SK-N-SH (cell line): ENCODE measurements at regions not wholly inside any gene's neighbourhood (a gene's known extent, or its start where the extent isn't known, plus 50 kb on each side); places are given as distances from the start of the nearest gene placed in this dataset.

Experiments used
- CTCF ChIA-PET: fragments of 300-600, 350-600 bp; formaldehyde crosslinking; extraction: SDS; loops from one replicate; lab custom pipeline; 2021; lab: Yijun Ruan, JAX
- POLR2A ChIA-PET: fragments of 350-600 bp; sonication (Branson Sonifier 250); formaldehyde crosslinking; extraction: SDS; loops from one replicate; lab custom pipeline; 2020; ENCODE audit warnings: antibody characterized with exemption, inconsistent platforms; lab: Yijun Ruan, JAX
- DNase-seq: peaks from one replicate; pipeline ENCODE4 v3.0.0; 2012
- H2AFZ ChIP-seq: fragments of 200-600 bp; sonication (generic); 2 replicates; pipeline ENCODE4 v1.8.1; 2016; ENCODE audit warnings: antibody characterized with exemption, mild to moderate bottlenecking, low read depth
- H3F3A ChIP-seq: fragments of 200-600 bp; sonication (generic); replicated peaks from 2 replicates; pipeline ENCODE3; 2016; ENCODE audit warnings: antibody characterized with exemption, mild to moderate bottlenecking; ENCODE audit not compliant: insufficient read depth
- H3K27ac ChIP-seq, 2 experiments: fragments of 200-500 bp in 1 of 2; fragments of 200-600 bp in 1 of 2; sonication (Bioruptor generic) in 1 of 2; sonication (generic), shearing (Covaris generic) in 1 of 2; 2 replicates each; pipeline versions ENCODE4 v1.5.1 to v1.6.1; 2014 to 2016; ENCODE audit warnings: low read depth in 2 of 2, inconsistent platforms in 1 of 2, low read length in 1 of 2, mild to moderate bottlenecking in 1 of 2, mixed read lengths in 1 of 2
- H3K27me3 ChIP-seq: fragments of 200-600 bp; sonication (generic), shearing (Covaris generic); 2 replicates; pipeline ENCODE4 v1.6.1; 2016; ENCODE audit warnings: mixed run types; ENCODE audit not compliant: insufficient read depth
- H3K36me3 ChIP-seq, 2 experiments: fragments of 200-500 bp in 1 of 2; fragments of 200-600 bp in 1 of 2; sonication (Bioruptor generic) in 1 of 2; sonication (generic) in 1 of 2; replicated peaks in 1 of 2; 2 replicates each; pipeline versions ENCODE3 to v1.5.1; 2014 to 2016; ENCODE audit warnings: low read length in 1 of 2, mild to moderate bottlenecking in 1 of 2; ENCODE audit not compliant: insufficient read depth in 2 of 2, control insufficient read depth in 1 of 2
- H3K4me1 ChIP-seq, 2 experiments: fragments of 200-500 bp in 1 of 2; fragments of 200-600 bp in 1 of 2; sonication (Bioruptor generic) in 1 of 2; sonication (generic), shearing (Covaris generic) in 1 of 2; 2 replicates each; pipeline versions ENCODE4 v1.5.1 to v1.6.1; 2014 to 2016; ENCODE audit warnings: low read depth in 1 of 2, low read length in 1 of 2, mixed run types in 1 of 2; ENCODE audit not compliant: insufficient read depth in 2 of 2, control insufficient read depth in 1 of 2
- H3K4me2 ChIP-seq: fragments of 200-600 bp; sonication (generic), shearing (Covaris generic); 2 replicates; pipeline ENCODE4 v1.6.1; 2017; ENCODE audit warnings: mixed run types
- H3K4me3 ChIP-seq, 2 experiments: fragments of 200-500 bp in 1 of 2; fragments of 200-600 bp in 1 of 2; sonication (Bioruptor generic) in 1 of 2; sonication (generic), shearing (Covaris generic) in 1 of 2; 2 replicates each; pipeline versions ENCODE4 v1.5.1 to v1.8.1; 2014 to 2016; ENCODE audit warnings: low read depth in 2 of 2, inconsistent platforms in 1 of 2, low read length in 1 of 2, mild to moderate bottlenecking in 1 of 2, mixed read lengths in 1 of 2, moderate library complexity in 1 of 2
- H3K79me2 ChIP-seq: fragments of 200-600 bp; sonication (generic); 2 replicates; pipeline ENCODE4 v1.8.1; 2017; ENCODE audit warnings: mild to moderate bottlenecking; ENCODE audit not compliant: insufficient read depth
- H3K9ac ChIP-seq: fragments of 200-600 bp; sonication (generic); 2 replicates; pipeline ENCODE4 v1.6.1; 2017; ENCODE audit warnings: mixed run types
- H3K9me2 ChIP-seq: fragments of 200-600 bp; sonication (generic); 2 replicates; pipeline ENCODE4 v1.6.1; 2017; ENCODE audit warnings: mixed run types
- H3K9me3 ChIP-seq: fragments of 200-600 bp; sonication (generic); 2 replicates; pipeline ENCODE4 v1.6.1; 2017; ENCODE audit warnings: mixed run types, mild to moderate bottlenecking, moderate library complexity
- H4K20me1 ChIP-seq: fragments of 200-600 bp; sonication (generic); 2 replicates; pipeline ENCODE4 v1.6.1; 2017; ENCODE audit warnings: mild to moderate bottlenecking, mixed run types; ENCODE audit not compliant: insufficient read depth
- CHD2 ChIP-seq: fragments of 150-350 bp; IDR thresholded peaks from 2 replicates; pipeline ENCODE4 v1.6.1; 2018; ENCODE audit warnings: low read length; ENCODE audit not compliant: partially characterized antibody
- ELF1 ChIP-seq: IDR thresholded peaks from 2 replicates; pipeline ENCODE4 v1.4.0; 2012
- EP300 ChIP-seq, 2 experiments: IDR thresholded peaks; 2 replicates each; pipeline versions ENCODE4 v1.4.0 to v1.6.1; 2012; ENCODE audit warnings: borderline replicate concordance in 1 of 2, low read depth in 1 of 2, low read length in 1 of 2
- FOXM1 ChIP-seq: IDR thresholded peaks from 2 replicates; pipeline ENCODE4 v1.4.0; 2012; ENCODE audit warnings: low read depth, mild to moderate bottlenecking
- MEF2A ChIP-seq: IDR thresholded peaks from 2 replicates; pipeline ENCODE4 v1.4.0; 2012; ENCODE audit warnings: low read depth, borderline replicate concordance
- RAD21 ChIP-seq: IDR thresholded peaks from 2 replicates; pipeline ENCODE4 v1.6.1; 2012; ENCODE audit warnings: mild to moderate bottlenecking, low read length
- RCOR1 ChIP-seq: fragments of 150-350 bp; IDR thresholded peaks from 2 replicates; pipeline ENCODE4 v1.6.1; 2017; ENCODE audit warnings: antibody characterized with exemption, low read length
- RFX5 ChIP-seq: IDR thresholded peaks from 2 replicates; pipeline ENCODE4 v1.6.1; 2012; ENCODE audit warnings: mild to moderate bottlenecking, improper control_type of control experiment, low read length
- SMC3 ChIP-seq: IDR thresholded peaks from 2 replicates; pipeline ENCODE4 v1.6.1; 2012; ENCODE audit warnings: low read depth, low read length, improper control_type of control experiment
- TAF1 ChIP-seq: IDR thresholded peaks from 2 replicates; pipeline ENCODE4 v1.6.1; 2012; ENCODE audit warnings: low read depth, mild to moderate bottlenecking, low read length, moderate library complexity, borderline replicate concordance
- TCF12 ChIP-seq: IDR thresholded peaks from 2 replicates; pipeline ENCODE4 v1.4.0; 2012
- TEAD4 ChIP-seq: IDR thresholded peaks from 2 replicates; pipeline ENCODE4 v1.4.0; 2012; ENCODE audit warnings: mild to moderate bottlenecking, borderline replicate concordance; ENCODE audit not compliant: insufficient read depth
- WGBS: methylation state at CpG from one replicate; pipeline ENCODE4 v1.1.6; 2017; ENCODE audit warnings: low lambda C conversion rate; 5-methylcytosine and 5-hydroxymethylcytosine counted together
- TF ChIP-seq, protein P1 (sequence below): fragments of 150-350 bp; IDR thresholded peaks from 2 replicates; pipeline ENCODE4 v1.6.1; 2016; ENCODE audit warnings: mild to moderate bottlenecking, low read depth, low read length
- TF ChIP-seq, protein P2 (sequence below): IDR thresholded peaks from 2 replicates; pipeline ENCODE4 v1.4.0; 2012; ENCODE audit warnings: low read depth, borderline replicate concordance
- TF ChIP-seq, protein P3 (sequence below): IDR thresholded peaks from 2 replicates; pipeline ENCODE4 v1.6.1; 2012; ENCODE audit warnings: mild to moderate bottlenecking, low read depth, low read length, moderate library complexity

DNA sequence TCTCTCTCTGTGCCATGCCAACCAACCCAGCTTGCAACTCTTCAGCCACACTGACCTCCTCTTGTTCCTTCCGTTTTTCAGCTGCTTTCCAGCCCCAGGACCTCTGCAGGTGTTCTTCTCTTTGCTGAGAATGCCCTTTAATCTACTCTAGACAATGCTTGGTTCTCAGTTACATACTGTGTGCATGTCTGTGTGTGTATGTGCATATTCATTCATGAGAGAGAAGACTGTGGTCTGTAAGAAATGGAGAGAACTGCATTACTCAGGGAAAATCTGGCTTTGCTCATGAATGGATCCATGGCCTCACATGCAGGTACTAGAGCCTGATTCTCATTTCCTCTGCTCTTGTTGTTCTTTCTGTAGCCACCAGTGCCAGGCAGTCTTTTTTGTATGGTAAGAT is 636.9 kb upstream of the TENM3 start:
- no peaks in the 10 kb centered on the region for H3K4me1 ChIP-seq
- H3K9me3 ChIP-seq: no peaks in the 10 kb centered on the region
- H3K27ac ChIP-seq: no peak overlapping the region
- CTCF ChIA-PET: no interaction called here
- no peaks in the 10 kb centered on the region for H3F3A ChIP-seq
- H3K79me2 ChIP-seq: no peaks in the 10 kb centered on the region
- no peak overlapping the region for H3K4me3 ChIP-seq
- no peak for TF ChIP-seq RFX5
- DNase-seq: no peak
- POLR2A ChIA-PET: no interaction called here
- no peaks in the 10 kb centered on the region for H4K20me1 ChIP-seq
- 10% methylated on average over 1 of the region's 1 CpG for WGBS
- no peaks in the 10 kb centered on the region for H3K27me3 ChIP-seq
- no peak overlapping the region for H3K4me2 ChIP-seq
- H3K36me3 ChIP-seq: no peaks in the 10 kb centered on the region
- H3K9me2 ChIP-seq: no peaks in the 10 kb centered on the region
- H3K9ac ChIP-seq: no peak overlapping the region
- H2AFZ ChIP-seq: no peak overlapping the region

DNA sequence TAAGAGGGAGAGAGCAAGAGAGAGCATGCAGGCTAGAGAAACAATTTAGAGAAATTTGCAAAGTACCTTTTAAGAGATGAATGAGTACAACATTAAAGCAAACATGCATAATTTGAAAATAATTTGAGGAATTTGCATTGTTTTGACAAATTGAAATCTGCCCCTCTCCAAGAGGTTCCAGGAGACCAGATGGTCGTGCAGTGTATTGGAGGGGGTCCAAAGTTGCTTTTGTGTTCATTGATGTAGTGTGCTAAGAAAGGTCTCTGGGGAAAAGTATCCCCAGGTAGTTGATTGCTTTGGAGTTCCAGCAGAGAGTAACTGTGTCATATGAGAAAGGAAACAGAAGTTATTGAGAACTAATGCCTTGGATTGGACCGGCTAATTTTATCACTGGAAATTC is 635.0 kb upstream of the TENM3 start:
- WGBS: 36% methylated on average over 2 of the region's 2 CpGs
- no peak for DNase-seq
- Histone ChIP-seq H3K9ac (no peak overlapping the region), H3K27ac (no peak overlapping the region), H3K4me3 (no peak overlapping the region), H3K4me1 (peaks cover 0 to 2% of the 10 kb centered on the region in 2 experiments; a peak in 1 of 4 replicates), H3K4me2 (no peak overlapping the region), H3F3A (no peaks in the 10 kb centered on the region), H4K20me1 (no peaks in the 10 kb centered on the region), H3K9me2 (no peaks in the 10 kb centered on the region), H2AFZ (no peak overlapping the region), H3K27me3 (no peaks in the 10 kb centered on the region), H3K9me3 (no peaks in the 10 kb centered on the region), H3K79me2 (no peaks in the 10 kb centered on the region), H3K36me3 (no peaks in the 10 kb centered on the region)
- ChIA-PET CTCF (interaction anchor here (1.2 kb wide), 2 partner anchors 8 to 12 kb away, joined by 4 read pairs; no protein-coding TSS in a partner anchor), POLR2A (no interaction called here)
- TF ChIP-seq, protein P1, sequence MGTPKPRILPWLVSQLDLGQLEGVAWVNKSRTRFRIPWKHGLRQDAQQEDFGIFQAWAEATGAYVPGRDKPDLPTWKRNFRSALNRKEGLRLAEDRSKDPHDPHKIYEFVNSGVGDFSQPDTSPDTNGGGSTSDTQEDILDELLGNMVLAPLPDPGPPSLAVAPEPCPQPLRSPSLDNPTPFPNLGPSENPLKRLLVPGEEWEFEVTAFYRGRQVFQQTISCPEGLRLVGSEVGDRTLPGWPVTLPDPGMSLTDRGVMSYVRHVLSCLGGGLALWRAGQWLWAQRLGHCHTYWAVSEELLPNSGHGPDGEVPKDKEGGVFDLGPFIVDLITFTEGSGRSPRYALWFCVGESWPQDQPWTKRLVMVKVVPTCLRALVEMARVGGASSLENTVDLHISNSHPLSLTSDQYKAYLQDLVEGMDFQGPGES: no peak

DNA sequence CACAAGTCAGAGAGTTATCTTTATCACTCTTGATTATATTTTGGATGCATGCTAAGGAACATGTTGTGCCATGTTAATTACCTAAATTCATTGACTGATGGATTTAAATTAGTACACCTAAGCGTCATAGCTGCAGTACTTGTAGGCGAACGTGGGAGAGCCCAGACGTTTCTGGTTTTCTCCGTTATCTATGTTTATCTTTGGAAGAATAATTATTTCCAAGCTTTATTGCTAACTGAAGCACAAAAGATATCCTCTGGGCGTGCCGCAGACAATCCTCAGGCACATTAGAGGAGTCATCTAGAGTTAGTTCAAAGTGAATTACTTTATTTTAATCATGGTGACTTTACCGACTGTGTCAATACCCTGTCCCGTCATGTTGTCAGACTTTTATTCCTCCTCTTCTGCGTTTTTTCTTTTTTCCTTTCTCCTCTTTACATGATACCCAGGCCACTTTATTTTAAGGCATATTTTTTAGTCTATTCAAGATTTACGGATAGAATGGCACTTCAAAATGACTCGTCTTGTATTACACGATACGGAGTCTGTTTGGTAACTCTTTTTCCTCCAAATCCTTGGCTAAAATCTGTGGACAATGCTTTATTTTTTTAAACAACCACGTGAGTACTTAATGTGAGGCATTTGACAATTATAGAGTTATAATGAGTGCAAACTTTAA is 632.0 kb upstream of the TENM3 start:
- Histone ChIP-seq H3K36me3 (no peaks in the 10 kb centered on the region), H3K79me2 (no peaks in the 10 kb centered on the region), H4K20me1 (no peaks in the 10 kb centered on the region), H3K4me2 (no peak overlapping the region), H3K9me3 (no peaks in the 10 kb centered on the region), H3F3A (no peaks in the 10 kb centered on the region), H3K9ac (no peak overlapping the region), H2AFZ (no peak overlapping the region), H3K9me2 (no peaks in the 10 kb centered on the region), H3K4me3 (no peak overlapping the region), H3K27ac (no peak overlapping the region), H3K4me1 (peaks cover 0 to 2% of the 10 kb centered on the region in 2 experiments; a peak in 1 of 4 replicates), H3K27me3 (no peaks in the 10 kb centered on the region)
- ChIA-PET POLR2A (no interaction called here), CTCF (no interaction called here)
- DNase-seq: no peak
- WGBS: 81% methylated on average over 15 of the region's 15 CpGs
- TF ChIP-seq TAF1: no peak
- no peak for TF ChIP-seq TCF12
- no peak for TF ChIP-seq RAD21
- no peak for TF ChIP-seq ELF1
- TF ChIP-seq TEAD4: no peak
- TF ChIP-seq, protein P1: no peak
- TF ChIP-seq FOXM1: no peak
- TF ChIP-seq RCOR1: no peak
- TF ChIP-seq, protein P2, sequence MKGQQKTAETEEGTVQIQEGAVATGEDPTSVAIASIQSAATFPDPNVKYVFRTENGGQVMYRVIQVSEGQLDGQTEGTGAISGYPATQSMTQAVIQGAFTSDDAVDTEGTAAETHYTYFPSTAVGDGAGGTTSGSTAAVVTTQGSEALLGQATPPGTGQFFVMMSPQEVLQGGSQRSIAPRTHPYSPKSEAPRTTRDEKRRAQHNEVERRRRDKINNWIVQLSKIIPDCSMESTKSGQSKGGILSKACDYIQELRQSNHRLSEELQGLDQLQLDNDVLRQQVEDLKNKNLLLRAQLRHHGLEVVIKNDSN: no peak
- TF ChIP-seq SMC3: no peak
- no peak for TF ChIP-seq MEF2A
- TF ChIP-seq EP300 (IDR thresholded peaks at IDR 0.05; ENCODE audit: borderline replicate concordance in 1 of 2, low read depth in 1 of 2, low read length in 1 of 2): no peak
- no peak for TF ChIP-seq CHD2
- TF ChIP-seq, protein P3, sequence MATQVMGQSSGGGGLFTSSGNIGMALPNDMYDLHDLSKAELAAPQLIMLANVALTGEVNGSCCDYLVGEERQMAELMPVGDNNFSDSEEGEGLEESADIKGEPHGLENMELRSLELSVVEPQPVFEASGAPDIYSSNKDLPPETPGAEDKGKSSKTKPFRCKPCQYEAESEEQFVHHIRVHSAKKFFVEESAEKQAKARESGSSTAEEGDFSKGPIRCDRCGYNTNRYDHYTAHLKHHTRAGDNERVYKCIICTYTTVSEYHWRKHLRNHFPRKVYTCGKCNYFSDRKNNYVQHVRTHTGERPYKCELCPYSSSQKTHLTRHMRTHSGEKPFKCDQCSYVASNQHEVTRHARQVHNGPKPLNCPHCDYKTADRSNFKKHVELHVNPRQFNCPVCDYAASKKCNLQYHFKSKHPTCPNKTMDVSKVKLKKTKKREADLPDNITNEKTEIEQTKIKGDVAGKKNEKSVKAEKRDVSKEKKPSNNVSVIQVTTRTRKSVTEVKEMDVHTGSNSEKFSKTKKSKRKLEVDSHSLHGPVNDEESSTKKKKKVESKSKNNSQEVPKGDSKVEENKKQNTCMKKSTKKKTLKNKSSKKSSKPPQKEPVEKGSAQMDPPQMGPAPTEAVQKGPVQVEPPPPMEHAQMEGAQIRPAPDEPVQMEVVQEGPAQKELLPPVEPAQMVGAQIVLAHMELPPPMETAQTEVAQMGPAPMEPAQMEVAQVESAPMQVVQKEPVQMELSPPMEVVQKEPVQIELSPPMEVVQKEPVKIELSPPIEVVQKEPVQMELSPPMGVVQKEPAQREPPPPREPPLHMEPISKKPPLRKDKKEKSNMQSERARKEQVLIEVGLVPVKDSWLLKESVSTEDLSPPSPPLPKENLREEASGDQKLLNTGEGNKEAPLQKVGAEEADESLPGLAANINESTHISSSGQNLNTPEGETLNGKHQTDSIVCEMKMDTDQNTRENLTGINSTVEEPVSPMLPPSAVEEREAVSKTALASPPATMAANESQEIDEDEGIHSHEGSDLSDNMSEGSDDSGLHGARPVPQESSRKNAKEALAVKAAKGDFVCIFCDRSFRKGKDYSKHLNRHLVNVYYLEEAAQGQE: no peak
